H1 (cell line): ENCODE measurements at regions not wholly inside any gene's neighbourhood (a gene's known extent, or its start where the extent isn't known, plus 50 kb on each side); places are given as distances from the start of the nearest gene placed in this dataset.

Experiments
- CHD7 ChIP-seq: fragments of 300-600 bp; sonication (generic); IDR thresholded peaks from 2 replicates; pipeline ENCODE4 v1.7.1; 2012; ENCODE audit warnings: low read length, moderate library complexity, mild to moderate bottlenecking, inconsistent platforms; ENCODE audit not compliant: insufficient replicate concordance
- KDM4A ChIP-seq: IDR thresholded peaks from one replicate; pipeline ENCODE4 v1.7.1; 2012; ENCODE audit warnings: low read depth, mild to moderate bottlenecking, moderate library complexity, low read length, inconsistent platforms; ENCODE audit not compliant: severe bottlenecking
- PHF8 ChIP-seq: fragments of 200-600 bp; sonication (generic); conservative IDR thresholded peaks from 2 replicates; pipeline ENCODE4 v1.7.1; 2012; ENCODE audit warnings: low read depth, mild to moderate bottlenecking, inconsistent platforms, low read length, moderate library complexity
- POU5F1 ChIP-seq: IDR thresholded peaks from 2 replicates; pipeline ENCODE4 v1.6.1; 2011; ENCODE audit warnings: low read depth, mild to moderate bottlenecking, low read length, moderate library complexity
- SUZ12 ChIP-seq: fragments of 200-600 bp; sonication (generic); IDR thresholded peaks from 2 replicates; pipeline ENCODE4 v1.6.1; 2012; ENCODE audit warnings: mild to moderate bottlenecking, inconsistent platforms, low read length, moderate library complexity, mixed read lengths

- TF ChIP-seq CHD7 (no peak), SUZ12 (no peak), KDM4A (no peak), POU5F1 (no peak), PHF8 (no peak)
- TF ChIP-seq, all 59 proteins: peak for 0
Measured at GRCh38 chr2:40754912-40755311, 303.0 kb upstream of the SLC8A1 start (continued).
